ENCODE measurements at regions not wholly inside any gene's neighbourhood (a gene's known extent, or its start where the extent isn't known, plus 50 kb on each side); places are given as distances from the start of the nearest gene placed in this dataset.
"Not testable (repeated sequence)": the region's sequence is repeated elsewhere in the genome, so short reads cannot be mapped to it uniquely, and the experiment has no call there.

GRCh38 chr2:180705122-180705521 is 275.3 kb upstream of the UBE2E3 start:
- DNase-seq (ENCODE audit: extremely low read depth, low read depth): peak; percentile 2

- no peak for DNase-seq (ENCODE audit: extremely low read depth, low read depth)
Observed at GRCh38 chr2:180699657-180700361, 280.6 kb upstream of the UBE2E3 start.

GRCh38 chr2:180698668-180699067 is 281.7 kb upstream of the UBE2E3 start:
- DNase-seq (ENCODE audit: extremely low read depth, low read depth): no peak

DNA sequence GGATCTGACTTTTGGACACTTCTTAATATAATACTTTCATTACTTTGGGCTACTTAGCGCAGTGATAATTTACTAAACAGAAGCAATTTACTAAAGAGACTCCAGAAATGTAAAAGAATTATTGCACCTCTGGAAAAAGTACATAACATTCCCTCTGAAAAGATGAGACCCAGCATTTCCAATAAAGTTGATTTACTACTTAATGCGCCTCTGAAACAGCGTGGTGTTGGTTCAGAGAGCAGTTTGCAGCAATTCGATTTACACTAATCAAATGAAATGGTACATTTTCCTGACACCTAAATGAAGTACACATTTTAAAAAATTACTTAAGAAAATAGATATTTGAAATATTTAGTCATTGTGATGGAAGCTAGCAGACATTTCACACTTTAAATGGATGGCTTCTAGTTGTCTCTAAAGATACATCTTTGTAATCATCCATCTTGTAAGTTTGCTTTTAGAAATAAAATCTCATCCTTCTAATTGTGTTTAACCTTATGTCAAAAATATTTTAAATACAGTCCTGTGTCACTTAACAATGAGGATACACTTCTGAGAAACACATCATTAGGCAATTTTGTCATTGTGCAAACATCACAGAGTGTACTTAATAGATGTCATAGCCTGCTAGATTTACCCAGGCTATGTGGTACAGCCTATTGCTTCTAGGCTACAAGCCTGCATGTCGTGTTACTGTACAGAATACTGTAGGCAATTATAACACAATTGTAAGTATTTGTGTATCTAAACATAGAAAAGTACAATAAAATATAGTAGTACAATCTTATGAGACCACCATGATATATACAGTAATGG is 284.6 kb upstream of the UBE2E3 start:
- no peak for DNase-seq (ENCODE audit: extremely low read depth, low read depth)

DNA sequence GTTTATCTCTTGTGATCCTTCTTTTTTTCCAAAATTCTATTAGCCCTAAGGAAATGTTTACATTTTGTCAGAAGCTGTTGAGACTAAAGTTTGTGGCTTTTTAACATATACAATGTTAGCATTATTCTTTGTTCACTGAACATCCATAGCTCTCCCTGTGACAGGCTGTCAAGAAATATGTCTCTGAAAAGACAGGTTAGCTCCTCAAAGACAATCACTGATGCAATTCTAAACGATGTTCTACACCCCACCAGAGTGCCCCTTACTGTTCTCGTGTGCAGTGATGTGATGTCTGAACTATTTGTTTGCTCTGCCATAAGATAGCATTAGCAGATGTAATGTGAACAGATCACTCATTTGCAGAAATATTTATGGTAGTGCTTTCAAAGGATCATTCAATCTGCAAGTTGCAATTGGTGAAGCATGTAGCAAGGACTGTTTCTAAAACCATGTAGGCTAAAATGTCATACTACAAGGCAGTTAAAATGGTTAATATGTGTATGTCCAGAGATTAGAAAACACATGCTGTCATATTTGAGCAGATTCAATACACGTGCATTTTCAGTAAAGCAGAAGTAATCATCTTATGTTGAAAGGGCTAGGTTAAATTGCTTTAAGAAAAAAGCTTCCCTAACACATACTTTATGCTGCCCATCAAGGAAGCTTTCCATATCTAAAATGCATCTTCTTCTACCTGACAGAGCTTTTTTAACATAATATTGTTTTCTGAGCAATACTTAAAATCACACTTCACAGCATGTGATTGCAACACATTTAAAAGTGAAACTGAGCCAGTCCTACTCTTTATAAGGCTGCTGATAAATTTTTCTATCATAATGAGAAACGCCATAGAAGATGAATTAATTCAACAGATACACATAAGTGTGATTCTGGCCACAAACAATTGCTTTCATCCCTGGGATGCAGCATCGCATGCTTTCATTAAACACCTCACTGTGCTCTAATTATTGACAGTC is 285.7 kb upstream of the UBE2E3 start:
- no peak for DNase-seq (ENCODE audit: extremely low read depth, low read depth)

GRCh38 chr2:180692322-180692721 is 288.1 kb upstream of the UBE2E3 start:
- DNase-seq (ENCODE audit: extremely low read depth, low read depth): no peak

DNA sequence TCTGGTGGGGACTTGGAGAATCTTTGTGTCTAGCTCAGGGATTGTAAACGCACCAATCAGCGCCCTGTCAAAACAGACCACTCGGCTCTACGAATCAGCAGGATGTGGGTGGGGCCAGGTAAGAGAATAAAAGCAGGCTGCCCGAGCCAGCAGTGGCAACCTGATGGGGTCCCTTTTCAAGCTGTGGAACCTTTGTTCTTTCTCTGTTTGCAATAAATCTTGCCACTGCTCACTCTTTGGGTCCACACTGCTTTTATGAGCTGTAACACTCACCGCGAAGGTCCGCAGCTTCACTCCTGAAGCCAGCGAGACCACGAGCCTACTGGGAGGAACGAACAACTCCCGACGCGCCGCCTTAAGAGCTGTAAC is 288.6 kb upstream of the UBE2E3 start:
- not testable (repeated sequence) for DNase-seq (ENCODE audit: extremely low read depth, low read depth)

DNA sequence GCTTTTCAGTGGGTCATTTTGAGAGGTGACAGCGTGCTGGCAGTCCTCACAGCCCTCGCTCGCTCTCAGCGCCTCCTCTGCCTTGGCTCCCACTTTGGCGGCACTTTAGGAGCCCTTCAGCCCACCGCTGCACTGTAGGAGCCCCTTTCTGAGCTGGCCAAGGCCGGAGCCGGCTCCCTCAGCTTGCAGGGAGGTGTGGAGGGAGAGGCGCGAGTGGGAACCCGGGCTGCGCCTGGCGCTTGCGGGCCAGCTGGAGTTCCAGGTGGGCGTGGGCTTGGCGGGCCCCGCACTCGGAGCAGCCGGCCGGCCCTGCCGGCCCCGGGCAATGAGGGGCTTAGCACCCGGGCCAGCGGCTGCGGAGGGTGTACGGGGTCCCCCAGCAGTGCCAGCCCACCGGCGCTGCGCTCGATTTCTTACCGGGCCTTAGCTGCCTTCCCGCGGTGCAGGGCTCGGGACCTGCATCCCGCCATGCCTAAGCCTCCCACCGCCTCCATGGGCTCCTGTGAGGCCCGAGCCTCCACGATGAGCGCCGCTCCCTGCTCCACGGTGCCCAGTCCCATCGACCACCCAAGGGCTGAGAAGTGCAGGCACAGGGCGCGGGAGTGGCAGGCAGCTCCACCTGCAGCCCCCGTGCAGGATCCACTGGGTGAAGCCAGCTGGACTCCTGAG is 289.1 kb upstream of the UBE2E3 start:
- DNase-seq (ENCODE audit: extremely low read depth, low read depth): not testable (repeated sequence)

- DNase-seq (ENCODE audit: extremely low read depth, low read depth): no peak
Observed at GRCh38 chr2:180690611-180691010, 289.8 kb upstream of the UBE2E3 start.

DNA sequence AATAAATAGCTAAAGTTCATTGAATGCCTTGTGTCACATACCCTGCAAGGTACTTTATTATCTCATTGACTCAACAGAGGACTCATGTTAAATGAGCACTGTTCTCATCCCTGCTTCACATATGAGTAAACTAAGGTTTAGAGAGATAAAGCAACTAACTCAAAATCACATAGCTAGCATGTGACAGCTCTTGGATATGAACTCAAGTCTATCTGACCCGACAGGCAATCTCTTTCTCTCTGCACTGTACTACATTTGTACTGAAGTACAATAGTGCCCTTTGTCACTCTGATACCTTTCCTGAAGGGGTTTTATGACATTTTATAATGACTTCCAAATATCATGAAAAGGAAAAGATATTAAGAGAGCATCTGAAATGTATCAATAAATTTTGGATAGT is 297.5 kb upstream of the UBE2E3 start:
- DNase-seq (ENCODE audit: extremely low read depth, low read depth): no peak

GRCh38 chr2:180679693-180680092 is 300.7 kb upstream of the UBE2E3 start:
- no peak for DNase-seq (ENCODE audit: extremely low read depth, low read depth)

- DNase-seq (ENCODE audit: extremely low read depth, low read depth): no peak
Observed at GRCh38 chr2:180678625-180678972, 301.8 kb upstream of the UBE2E3 start.

GRCh38 chr2:180677930-180678624 is 302.3 kb upstream of the UBE2E3 start:
- DNase-seq (ENCODE audit: extremely low read depth, low read depth): no peak

DNA sequence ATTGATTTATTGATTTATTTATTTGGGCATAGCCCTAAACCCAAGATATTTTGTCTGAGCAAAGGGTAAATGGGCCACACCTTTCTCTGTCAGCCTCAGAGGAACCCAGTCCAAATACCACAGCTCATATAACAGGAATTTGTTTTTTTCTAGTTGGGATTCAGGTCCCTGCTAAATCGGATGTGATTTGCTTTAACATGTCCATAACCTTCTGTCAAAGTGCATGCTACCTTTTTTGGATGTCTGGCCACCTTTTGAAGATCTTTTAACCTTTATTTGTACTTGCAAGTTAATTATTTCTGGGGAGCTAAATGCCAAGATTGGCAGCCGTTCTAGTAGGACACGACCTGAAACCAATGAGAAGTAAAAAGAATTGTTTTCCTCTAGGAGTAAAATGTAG is 303.2 kb upstream of the UBE2E3 start:
- DNase-seq (ENCODE audit: extremely low read depth, low read depth): no peak

DNA sequence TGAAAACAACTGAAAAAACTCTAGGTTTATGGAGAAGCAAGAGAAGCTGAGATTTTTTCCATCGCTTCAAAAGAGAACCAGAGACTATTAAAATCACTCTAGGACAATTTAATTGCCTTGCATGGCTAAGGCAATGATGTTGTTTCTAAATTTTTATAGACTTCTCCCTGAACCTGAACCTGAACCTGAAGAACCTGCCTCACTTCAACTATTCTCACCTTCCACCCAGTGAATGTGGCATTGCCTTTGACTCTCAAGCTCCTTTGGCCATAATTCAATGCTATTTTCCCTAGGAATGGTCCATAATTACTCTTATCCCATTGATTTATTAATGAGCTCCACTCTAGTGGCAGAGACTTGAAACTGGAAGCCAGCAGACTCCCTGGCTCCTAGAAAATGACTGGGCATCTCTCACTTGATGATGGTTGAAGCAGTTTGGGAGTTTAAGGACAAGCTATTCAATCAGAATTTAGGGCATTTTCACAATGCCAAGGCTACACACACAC is 303.8 kb upstream of the UBE2E3 start:
- DNase-seq (ENCODE audit: extremely low read depth, low read depth): no peak

DNA sequence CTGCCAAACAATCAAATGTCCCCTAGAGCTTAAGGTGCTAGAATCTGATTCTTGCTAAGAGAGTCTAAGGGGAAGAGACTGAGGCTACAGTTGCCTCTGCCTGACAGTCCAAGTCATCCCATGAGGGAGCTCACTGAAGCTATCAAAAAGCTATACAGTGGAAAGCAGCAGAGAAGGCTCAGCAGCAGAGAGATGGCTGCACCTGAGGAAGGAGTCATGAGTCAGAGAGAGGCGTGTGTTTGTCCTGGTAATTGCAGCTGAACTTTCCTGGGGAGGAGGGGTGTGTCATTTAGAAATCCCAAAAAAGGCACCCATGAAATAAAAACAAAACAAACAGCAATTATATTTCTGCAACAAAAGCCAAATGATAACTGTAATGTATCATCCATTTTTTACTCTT is 305.2 kb upstream of the UBE2E3 start:
- no peak for DNase-seq (ENCODE audit: extremely low read depth, low read depth)

- DNase-seq (ENCODE audit: extremely low read depth, low read depth): no peak
Observed at GRCh38 chr2:180672377-180672776, 308.0 kb upstream of the UBE2E3 start.

DNA sequence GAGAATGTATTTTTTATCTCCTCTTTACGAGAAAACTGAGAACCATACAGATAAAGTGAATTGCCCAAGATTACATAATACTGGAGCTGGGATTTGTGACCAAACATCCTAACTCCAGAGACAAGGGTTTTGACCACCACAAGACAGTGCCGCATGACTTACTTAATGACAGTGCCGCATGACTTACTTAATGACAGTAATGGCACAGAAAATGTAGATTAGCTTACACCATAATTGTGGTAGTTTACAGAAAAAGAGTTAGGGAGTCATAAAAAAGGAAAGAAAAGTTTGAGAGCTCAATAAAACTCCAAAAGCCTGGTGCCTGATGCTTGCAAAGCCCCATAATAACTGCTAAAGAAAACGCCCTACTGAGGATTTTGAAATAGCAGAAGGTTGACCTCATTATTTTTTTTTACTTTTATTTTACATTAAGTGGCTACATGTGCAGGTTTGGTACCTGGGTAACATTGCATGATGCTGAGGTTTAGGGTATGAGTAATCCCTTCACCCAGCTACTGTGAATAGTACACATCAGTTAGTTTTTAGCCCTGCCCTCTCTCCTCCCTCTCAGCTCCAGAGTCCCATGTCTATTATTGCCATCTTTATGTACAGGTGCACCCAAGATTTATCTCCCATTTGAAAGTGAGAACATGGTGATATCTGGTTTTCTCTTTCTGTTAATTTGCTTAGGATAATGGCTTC is 310.0 kb upstream of the UBE2E3 start:
- DNase-seq (ENCODE audit: extremely low read depth, low read depth): no peak

- no peak for DNase-seq (ENCODE audit: extremely low read depth, low read depth)
Observed at GRCh38 chr2:180669016-180669415, 311.4 kb upstream of the UBE2E3 start.

All from NCI-H460 (cell line).